ENCODE measurements at regions not wholly inside any gene's neighbourhood (a gene's known extent, or its start where the extent isn't known, plus 50 kb on each side); places are given as distances from the start of the nearest gene placed in this dataset.

DNA sequence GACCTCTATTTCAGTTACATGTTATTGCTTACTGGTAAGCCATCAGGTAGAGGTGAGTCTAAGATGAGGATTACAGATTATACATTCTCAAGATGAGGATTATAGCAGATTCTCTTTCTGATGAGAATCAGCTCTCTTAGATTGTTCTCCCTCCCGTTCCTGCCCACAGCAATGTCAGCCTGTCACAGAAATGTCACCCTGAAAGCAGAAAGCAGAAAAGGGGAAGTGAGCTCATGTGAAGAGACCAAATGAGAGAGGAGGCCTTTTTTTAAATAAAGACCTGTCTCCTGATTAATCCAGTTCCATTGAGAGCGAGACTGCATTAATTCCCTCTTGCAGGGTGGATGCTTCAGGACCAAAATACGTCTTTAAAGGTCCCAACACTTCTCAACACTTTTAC is 445.6 kb downstream of the KCTD12 start:
- TF ChIP-seq EZH2 (IDR thresholded peaks at IDR 0.05; ENCODE audit: insufficient read depth, poor library complexity, severe bottlenecking) (no peak), EZH2phosphoT487 (IDR thresholded peaks at IDR 0.05; ENCODE audit: insufficient read depth, low read depth) (no peak)
